Ishikawa (cell line): ENCODE measurements at regions not wholly inside any gene's neighbourhood (a gene's known extent, or its start where the extent isn't known, plus 50 kb on each side); places are given as distances from the start of the nearest gene placed in this dataset.

ENCODE experiments used
- CEBPB ChIP-seq: IDR thresholded peaks from 2 replicates; pipeline ENCODE4 v1.6.1; 2012
- CREB1 ChIP-seq: IDR thresholded peaks from 2 replicates; pipeline ENCODE4 v1.6.1; 2012; ENCODE audit warnings: low read depth
- EGR1 ChIP-seq: IDR thresholded peaks from 2 replicates; pipeline ENCODE4 v1.6.1; 2012
- EP300 ChIP-seq: IDR thresholded peaks from 2 replicates; pipeline ENCODE4 v1.6.1; 2012; ENCODE audit warnings: borderline replicate concordance
- FOXM1 ChIP-seq: IDR thresholded peaks from 2 replicates; pipeline ENCODE4 v1.6.1; 2012; ENCODE audit warnings: low read depth, borderline replicate concordance
- NFIC ChIP-seq: IDR thresholded peaks from 2 replicates; pipeline ENCODE4 v1.6.1; 2012
- RAD21 ChIP-seq: IDR thresholded peaks from 2 replicates; pipeline ENCODE4 v1.6.1; 2012; ENCODE audit warnings: low read depth
- REST ChIP-seq: IDR thresholded peaks from 2 replicates; pipeline ENCODE4 v1.6.1; 2012; ENCODE audit warnings: low read depth, mild to moderate bottlenecking
- TAF1 ChIP-seq: IDR thresholded peaks from 2 replicates; pipeline ENCODE4 v1.6.1; 2012; ENCODE audit warnings: low read depth, mild to moderate bottlenecking
- TCF12 ChIP-seq: IDR thresholded peaks from 2 replicates; pipeline ENCODE4 v1.6.1; 2012; ENCODE audit warnings: low read depth
- TEAD4 ChIP-seq: IDR thresholded peaks from 2 replicates; pipeline ENCODE4 v1.6.1; 2012
- YY1 ChIP-seq: IDR thresholded peaks from 2 replicates; pipeline ENCODE4 v1.6.1; 2012; ENCODE audit warnings: low read depth
- ZBTB7A ChIP-seq: IDR thresholded peaks from 2 replicates; pipeline ENCODE4 v1.6.1; 2012; ENCODE audit warnings: low read depth
- TF ChIP-seq, protein P1 (sequence below): IDR thresholded peaks from 2 replicates; pipeline ENCODE4 v1.6.1; 2012
- TF ChIP-seq, protein P2 (sequence below): IDR thresholded peaks from 2 replicates; pipeline ENCODE4 v1.6.1; 2012

DNA sequence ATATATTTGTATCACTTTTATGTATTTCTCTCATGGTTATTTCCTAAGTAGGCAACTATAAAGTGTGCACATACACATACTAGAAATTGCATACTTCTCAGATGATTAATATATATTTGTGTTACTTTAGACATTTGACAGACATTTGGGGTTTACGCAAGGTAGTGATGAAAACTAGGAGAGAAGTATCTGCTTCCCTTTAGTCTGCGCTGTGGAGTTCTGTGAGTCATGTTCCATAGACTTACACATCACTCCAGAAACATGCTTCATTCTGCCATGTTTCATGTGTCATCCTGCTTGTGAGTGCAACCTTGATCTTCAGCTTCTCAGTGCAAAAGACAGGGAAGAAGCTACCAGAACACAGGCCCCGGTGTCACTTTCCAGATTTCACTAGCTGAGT is 200.7 kb upstream of the BMP2 start:
- TF ChIP-seq EP300 (no peak), TCF12 (no peak), YY1 (no peak), CEBPB (no peak)

- TF ChIP-seq CREB1 (no peak), NFIC (no peak), TAF1 (no peak), EP300 (no peak), TEAD4 (no peak), TCF12 (no peak), CEBPB (no peak), FOXM1 (no peak), REST (no peak), ZBTB7A (no peak), YY1 (no peak), EGR1 (no peak)
- TF ChIP-seq, protein P1, sequence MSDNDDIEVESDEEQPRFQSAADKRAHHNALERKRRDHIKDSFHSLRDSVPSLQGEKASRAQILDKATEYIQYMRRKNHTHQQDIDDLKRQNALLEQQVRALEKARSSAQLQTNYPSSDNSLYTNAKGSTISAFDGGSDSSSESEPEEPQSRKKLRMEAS, result no peak
- TF ChIP-seq, protein P2, sequence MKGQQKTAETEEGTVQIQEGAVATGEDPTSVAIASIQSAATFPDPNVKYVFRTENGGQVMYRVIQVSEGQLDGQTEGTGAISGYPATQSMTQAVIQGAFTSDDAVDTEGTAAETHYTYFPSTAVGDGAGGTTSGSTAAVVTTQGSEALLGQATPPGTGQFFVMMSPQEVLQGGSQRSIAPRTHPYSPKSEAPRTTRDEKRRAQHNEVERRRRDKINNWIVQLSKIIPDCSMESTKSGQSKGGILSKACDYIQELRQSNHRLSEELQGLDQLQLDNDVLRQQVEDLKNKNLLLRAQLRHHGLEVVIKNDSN, result no peak
These were observed 205.4 kb upstream of the BMP2 start for GRCh38 chr20:6562111-6562510.

DNA sequence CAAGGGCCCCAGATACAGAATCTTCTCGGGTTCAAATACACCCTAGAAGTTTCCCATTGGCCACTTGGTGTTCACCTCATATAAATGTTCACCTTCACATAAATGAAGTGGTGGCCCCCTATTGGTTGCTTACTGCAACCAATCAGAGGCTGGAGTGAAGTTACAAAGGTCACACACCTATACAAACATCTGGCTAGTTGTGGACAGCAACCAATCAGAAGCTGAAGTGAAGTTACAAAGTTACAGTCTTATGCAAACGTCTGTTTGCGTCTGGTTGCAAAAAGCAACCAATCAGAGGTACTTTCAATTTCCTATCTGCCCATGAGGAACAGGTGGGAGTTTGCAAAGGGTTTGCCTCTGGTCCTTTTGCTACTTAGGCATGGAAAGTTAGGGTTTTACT is 206.5 kb upstream of the BMP2 start:
- TF ChIP-seq ZBTB7A, result no peak
- TF ChIP-seq TEAD4, result no peak
- TF ChIP-seq, protein P1, result no peak
- no peak for TF ChIP-seq YY1
- TF ChIP-seq EP300, result no peak
- no peak for TF ChIP-seq RAD21
- TF ChIP-seq REST, result no peak
- no peak for TF ChIP-seq FOXM1
- TF ChIP-seq TAF1, result no peak
- TF ChIP-seq TCF12, result no peak
- TF ChIP-seq, protein P2, result no peak
- no peak for TF ChIP-seq CEBPB
- no peak for TF ChIP-seq EGR1
- TF ChIP-seq NFIC, result no peak
- no peak for TF ChIP-seq CREB1

DNA sequence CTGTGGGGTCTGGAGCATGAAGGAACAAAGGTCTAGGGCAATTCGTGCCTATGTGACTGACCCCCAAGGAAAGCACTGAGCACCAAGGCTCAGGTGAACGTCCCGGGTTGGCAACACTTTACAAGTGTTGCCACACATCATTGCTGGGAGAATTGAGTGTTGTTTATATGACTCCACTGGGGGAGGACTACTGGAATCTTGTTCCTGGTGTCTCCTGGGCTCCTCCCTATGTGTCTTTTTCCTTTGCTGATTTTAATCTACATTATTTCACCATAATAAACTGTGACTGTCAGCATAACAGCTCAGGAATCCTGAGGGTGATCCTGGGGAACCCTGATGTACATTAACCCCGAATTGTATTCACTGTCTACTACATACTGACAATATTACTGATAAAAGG is 207.7 kb upstream of the BMP2 start:
- TF ChIP-seq ZBTB7A (no peak), TCF12 (no peak), TEAD4 (no peak), RAD21 (no peak), EP300 (no peak), NFIC (no peak), EGR1 (no peak), TAF1 (no peak), REST (no peak), YY1 (no peak), CEBPB (no peak), FOXM1 (no peak), CREB1 (no peak)
- TF ChIP-seq, protein P2, result no peak
- TF ChIP-seq, protein P1, result no peak
